Activated CD8-positive, alpha-beta memory T cell treated with anti-CD3 and anti-CD28 coated beads, Interleukin-2, amount 50 U/mL, for 24 hours (primary cell): ENCODE measurements at regions not wholly inside any gene's neighbourhood (a gene's known extent, or its start where the extent isn't known, plus 50 kb on each side); places are given as distances from the start of the nearest gene placed in this dataset.

ENCODE experiments used
- DNase-seq: peaks from one replicate; pipeline ENCODE4 v3.0.0-alpha.2; 2020; ENCODE audit errors: extremely low read depth

- DNase-seq = no peak
Observed at GRCh38 chr18:32542221-32542798, 71.6 kb upstream of the GAREM1 start.

- DNase-seq = no peak
Observed at GRCh38 chr18:32530947-32531651, 60.4 kb upstream of the GAREM1 start.

GRCh38 chr18:32529722-32530420 is 59.2 kb upstream of the GAREM1 start:
- no peak for DNase-seq

- no peak for DNase-seq
Observed at GRCh38 chr18:32520771-32521170, 50.1 kb upstream of the GAREM1 start.
